Mesendoderm (in vitro differentiated cells): ENCODE measurements at regions not wholly inside any gene's neighbourhood (a gene's known extent, or its start where the extent isn't known, plus 50 kb on each side); places are given as distances from the start of the nearest gene placed in this dataset.
"Not testable (repeated sequence)": the region's sequence is repeated elsewhere in the genome, so short reads cannot be mapped to it uniquely, and the experiment has no call there.

Experiments used
- DNase-seq: peaks from one replicate; pipeline ENCODE4 v3.0.0; 2013
- H2AK5ac ChIP-seq: 2 replicates; pipeline ENCODE4 v1.6.1; 2013; ENCODE audit warnings: low read length, inconsistent platforms
- H2BK120ac ChIP-seq: 2 replicates; pipeline ENCODE4 v1.6.1; 2013; ENCODE audit warnings: low read depth, mild to moderate bottlenecking, low read length, moderate library complexity, mixed read lengths
- H2BK15ac ChIP-seq: replicated peaks from 2 replicates; pipeline ENCODE4 v1.6.1; 2013; ENCODE audit warnings: low read depth, mild to moderate bottlenecking, moderate library complexity
- H2BK5ac ChIP-seq: 2 replicates; pipeline ENCODE4 v1.6.1; 2013; ENCODE audit warnings: low read length, inconsistent platforms
- H3K18ac ChIP-seq: 2 replicates; pipeline ENCODE4 v1.6.1; 2013; ENCODE audit warnings: mild to moderate bottlenecking, low read length, mixed read lengths
- H3K23ac ChIP-seq: one replicate; pipeline ENCODE4 v1.6.1; 2013; ENCODE audit warnings: low read length
- H3K27ac ChIP-seq: 2 replicates; pipeline ENCODE4 v1.5.1; 2013; ENCODE audit warnings: low read depth, mild to moderate bottlenecking, inconsistent platforms, low read length, moderate library complexity
- H3K27me3 ChIP-seq: 2 replicates; pipeline ENCODE4 v1.6.1; 2013; ENCODE audit warnings: low read length, control low read depth, mild to moderate bottlenecking, inconsistent platforms; ENCODE audit not compliant: insufficient read depth, poor library complexity
- H3K36me3 ChIP-seq: 2 replicates; pipeline ENCODE4 v1.6.1; 2013; ENCODE audit warnings: low read length, inconsistent platforms; ENCODE audit not compliant: control insufficient read depth, insufficient read depth
- H3K4ac ChIP-seq: one replicate; pipeline ENCODE4 v1.6.1; 2013; ENCODE audit warnings: low read depth, mild to moderate bottlenecking, low read length, moderate library complexity
- H3K4me1 ChIP-seq: 2 replicates; pipeline ENCODE4 v1.6.1; 2013; ENCODE audit warnings: low read depth, low read length, inconsistent platforms; ENCODE audit not compliant: control insufficient read depth
- H3K4me2 ChIP-seq: 2 replicates; pipeline ENCODE4 v1.6.1; 2013; ENCODE audit warnings: low read length
- H3K4me3 ChIP-seq: 2 replicates; pipeline ENCODE4 v1.5.1; 2013; ENCODE audit warnings: mild to moderate bottlenecking, low read length
- H3K56ac ChIP-seq: one replicate; pipeline ENCODE4 v1.6.1; 2013; ENCODE audit warnings: low read length
- H3K79me1 ChIP-seq: 2 replicates; pipeline ENCODE4 v1.6.1; 2013; ENCODE audit warnings: low read length, inconsistent platforms
- H3K79me2 ChIP-seq: 2 replicates; pipeline ENCODE4 v1.6.1; 2013; ENCODE audit warnings: mild to moderate bottlenecking, low read length; ENCODE audit not compliant: control insufficient read depth, insufficient read depth
- H3K9ac ChIP-seq: 2 replicates; pipeline ENCODE4 v1.6.1; 2013; ENCODE audit warnings: low read length, inconsistent platforms
- H4K5ac ChIP-seq: one replicate; pipeline ENCODE4 v1.6.1; 2013; ENCODE audit warnings: low read length
- H4K8ac ChIP-seq: one replicate; pipeline ENCODE4 v1.6.1; 2013; ENCODE audit warnings: low read depth, mild to moderate bottlenecking, control low read depth, low read length, moderate library complexity
- WGBS: extraction: QIAGEN DNeasy Blood & Tissue Kit; methylation state at CpG from one replicate; pipeline ENCODE4 v1.1.7; 2013; ENCODE audit warnings: low lambda C conversion rate, missing lambda C conversion rate; ENCODE audit not compliant: insufficient coverage; ENCODE audit errors: extremely low coverage; 5-methylcytosine and 5-hydroxymethylcytosine counted together

- Histone ChIP-seq H3K27me3 (no peaks in the 10 kb centered on the region), H3K4me2 (no peak overlapping the region), H3K79me1 (no peaks in the 10 kb centered on the region), H3K36me3 (no peaks in the 10 kb centered on the region), H4K5ac (no peak overlapping the region), H4K8ac (no peak overlapping the region), H3K18ac (no peak overlapping the region), H3K23ac (no peak overlapping the region), H3K56ac (no peak overlapping the region), H2BK120ac (no peak overlapping the region), H3K4ac (no peak overlapping the region), H3K9ac (no peak overlapping the region), H2BK5ac (no peak overlapping the region), H2BK15ac (no peak overlapping the region), H3K27ac (no peak overlapping the region), H3K4me3 (no peak overlapping the region), H2AK5ac (no peak overlapping the region), H3K4me1 (no peaks in the 10 kb centered on the region), H3K79me2 (no peaks in the 10 kb centered on the region)
- DNase-seq, result peak; percentile 44
- WGBS, result no CpG with 5 or more reads among the region's 14 CpGs
Measured at GRCh38 chr6:150753371-150754064, 112.0 kb upstream of the MTHFD1L start.

GRCh38 chr6:150755042-150755441, 110.5 kb upstream of the MTHFD1L start:
- H2BK120ac ChIP-seq, result no peak overlapping the region
- no peak overlapping the region for H4K8ac ChIP-seq
- no peak for DNase-seq
- H3K79me1 ChIP-seq, result no peaks in the 10 kb centered on the region
- WGBS, result no CpG with 5 or more reads among the region's 9 CpGs
- no peaks in the 10 kb centered on the region for H3K79me2 ChIP-seq
- H2AK5ac ChIP-seq, result no peak overlapping the region
- H3K27me3 ChIP-seq, result no peaks in the 10 kb centered on the region
- no peak overlapping the region for H2BK15ac ChIP-seq
- no peaks in the 10 kb centered on the region for H3K36me3 ChIP-seq
- no peak overlapping the region for H3K4me2 ChIP-seq
- H3K4ac ChIP-seq, result no peak overlapping the region
- H2BK5ac ChIP-seq, result no peak overlapping the region
- H3K9ac ChIP-seq, result no peak overlapping the region
- H4K5ac ChIP-seq, result no peak overlapping the region
- H3K23ac ChIP-seq, result no peak overlapping the region
- H3K4me3 ChIP-seq, result no peak overlapping the region
- no peak overlapping the region for H3K18ac ChIP-seq
- H3K4me1 ChIP-seq, result no peaks in the 10 kb centered on the region
- no peak overlapping the region for H3K27ac ChIP-seq
- H3K56ac ChIP-seq, result no peak overlapping the region

DNA sequence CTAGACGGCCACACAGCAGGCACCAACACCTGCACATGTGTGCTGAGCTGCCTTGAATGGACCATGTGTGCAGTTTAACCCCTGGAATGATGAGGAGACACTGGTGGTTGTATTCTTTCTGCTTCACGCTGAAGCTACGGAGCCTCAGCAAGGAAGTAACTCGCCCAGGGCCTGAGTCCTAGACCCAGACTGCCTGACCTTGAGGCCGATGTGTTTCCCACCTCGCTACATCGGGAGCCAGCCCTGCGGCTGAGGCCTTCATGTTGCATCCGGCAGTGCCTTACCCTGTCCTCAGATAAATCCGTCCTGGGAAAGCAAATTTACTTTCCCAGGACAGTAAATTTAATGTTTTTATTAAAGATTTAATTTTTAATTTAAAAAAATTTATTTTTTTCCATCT, 110.0 kb upstream of the MTHFD1L start:
- Histone ChIP-seq H3K4me2 (no peak overlapping the region), H2BK120ac (no peak overlapping the region), H3K9ac (no peak overlapping the region), H3K27me3 (no peaks in the 10 kb centered on the region), H4K8ac (no peak overlapping the region), H3K36me3 (no peaks in the 10 kb centered on the region), H4K5ac (no peak overlapping the region), H3K79me1 (no peaks in the 10 kb centered on the region), H3K27ac (no peak overlapping the region), H3K23ac (no peak overlapping the region), H2BK15ac (no peak overlapping the region), H3K4me1 (no peaks in the 10 kb centered on the region), H3K4me3 (no peak overlapping the region), H2AK5ac (no peak overlapping the region), H3K18ac (no peak overlapping the region), H3K79me2 (no peaks in the 10 kb centered on the region), H3K56ac (no peak overlapping the region), H2BK5ac (no peak overlapping the region), H3K4ac (no peak overlapping the region)
- WGBS, result no CpG with 5 or more reads among the region's 10 CpGs
- DNase-seq, result no peak

- H3K27ac ChIP-seq, result no peak overlapping the region
- H4K8ac ChIP-seq, result no peak overlapping the region
- no peak overlapping the region for H3K23ac ChIP-seq
- no peaks in the 10 kb centered on the region for H3K79me1 ChIP-seq
- no peak overlapping the region for H3K18ac ChIP-seq
- no peaks in the 10 kb centered on the region for H3K4me1 ChIP-seq
- H3K4me2 ChIP-seq, result no peak overlapping the region
- H2AK5ac ChIP-seq, result no peak overlapping the region
- no peaks in the 10 kb centered on the region for H3K79me2 ChIP-seq
- H4K5ac ChIP-seq, result no peak overlapping the region
- no CpG with 5 or more reads among the region's 7 CpGs for WGBS
- no peak overlapping the region for H3K4me3 ChIP-seq
- no peak overlapping the region for H3K9ac ChIP-seq
- no peak overlapping the region for H3K4ac ChIP-seq
- H3K27me3 ChIP-seq, result no peaks in the 10 kb centered on the region
- peak; percentile 27 for DNase-seq
- H2BK5ac ChIP-seq, result no peak overlapping the region
- no peak overlapping the region for H3K56ac ChIP-seq
- H2BK120ac ChIP-seq, result no peak overlapping the region
- no peak overlapping the region for H2BK15ac ChIP-seq
- no peaks in the 10 kb centered on the region for H3K36me3 ChIP-seq
Measured at GRCh38 chr6:150756173-150756572, 109.3 kb upstream of the MTHFD1L start.

DNA sequence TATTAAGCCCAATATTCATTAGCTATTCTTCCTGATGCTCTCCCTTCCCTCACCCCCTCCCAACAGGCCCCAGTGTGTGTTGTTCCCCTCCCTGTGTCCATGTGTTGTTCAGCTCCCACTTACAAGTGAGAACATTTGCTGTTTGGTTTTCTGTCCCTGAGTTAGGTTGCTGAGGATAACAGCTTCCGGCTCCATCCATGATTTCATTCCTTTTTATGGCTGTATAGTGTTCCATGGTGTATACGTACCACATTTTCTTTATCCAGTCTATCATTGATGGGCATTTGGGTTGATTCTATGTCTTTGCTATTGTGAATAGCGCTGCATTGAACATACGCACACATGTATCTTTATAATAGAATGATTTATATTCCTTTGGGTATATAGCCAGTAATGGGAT, 107.7 kb upstream of the MTHFD1L start:
- DNase-seq, H3K4me2 ChIP-seq, H3K27ac ChIP-seq, H2BK5ac ChIP-seq, H3K27me3 ChIP-seq, H3K4me1 ChIP-seq, H2BK120ac ChIP-seq, H2AK5ac ChIP-seq, H3K4me3 ChIP-seq, H3K36me3 ChIP-seq, H4K5ac ChIP-seq, H3K56ac ChIP-seq, H4K8ac ChIP-seq, H3K9ac ChIP-seq, H3K18ac ChIP-seq, H3K79me2 ChIP-seq, H3K79me1 ChIP-seq, H2BK15ac ChIP-seq, H3K23ac ChIP-seq, H3K4ac ChIP-seq: not testable (repeated sequence)
- WGBS, result no CpG with 5 or more reads among the region's 4 CpGs

DNA sequence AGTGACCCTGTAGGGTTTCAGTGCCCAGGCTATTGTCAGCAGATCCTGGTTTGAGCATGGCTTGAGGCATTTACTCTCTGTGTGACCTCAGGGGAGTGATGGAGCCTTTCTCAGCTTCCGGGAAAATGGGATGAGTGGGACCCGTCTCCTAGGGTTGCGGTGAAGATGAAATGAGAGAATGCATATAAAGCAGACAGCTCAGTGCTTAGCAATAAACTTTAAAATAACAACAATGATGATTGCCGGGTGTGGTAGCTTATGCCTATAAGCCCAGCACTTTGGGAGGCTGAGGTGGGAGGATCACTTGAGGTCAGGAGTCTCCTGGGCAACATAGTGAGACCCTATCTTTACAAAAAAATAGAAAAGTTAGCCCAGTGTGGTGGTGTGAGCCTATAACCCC, 106.0 kb upstream of the MTHFD1L start:
- Histone ChIP-seq H4K8ac (no peak overlapping the region), H3K36me3 (no peaks in the 10 kb centered on the region), H4K5ac (no peak overlapping the region), H3K4me1 (no peaks in the 10 kb centered on the region), H3K4ac (no peak overlapping the region), H2BK120ac (no peak overlapping the region), H3K56ac (no peak overlapping the region), H3K23ac (no peak overlapping the region), H3K4me3 (no peak overlapping the region), H3K79me2 (no peaks in the 10 kb centered on the region), H3K4me2 (no peak overlapping the region), H3K9ac (no peak overlapping the region), H3K18ac (no peak overlapping the region), H3K27me3 (no peaks in the 10 kb centered on the region), H3K79me1 (no peaks in the 10 kb centered on the region), H2BK5ac (no peak overlapping the region), H2AK5ac (no peak overlapping the region), H3K27ac (no peak overlapping the region), H2BK15ac (no peak overlapping the region)
- no CpG with 5 or more reads among the region's 4 CpGs for WGBS
- no peak for DNase-seq
